Panc1 (cell line): ENCODE measurements at regions not wholly inside any gene's neighbourhood (a gene's known extent, or its start where the extent isn't known, plus 50 kb on each side); places are given as distances from the start of the nearest gene placed in this dataset.

Experiments
- ATAC-seq: fragments of 200-7000 bp; cut with Tn5 transposase; 2 replicates; pipeline ENCODE4 v1.9.1; 2020; ENCODE audit warnings: mild to moderate bottlenecking, moderate library complexity
- BruUV-seq: library from RNA; stranded (reverse); fragments of 400-500 nt; replicated peaks from 2 replicates; lab custom pipeline; 2021; lab: Mats Ljungman, UMichigan
- CTCF ChIA-PET: fragments of 300-600 bp; sonication (Branson Sonifier 250); formaldehyde crosslinking; loops from one replicate; lab custom pipeline; 2022; ENCODE audit warnings: antibody characterized with exemption; lab: Charles Lee
- POLR2A ChIA-PET: fragments of 300-600 bp; sonication (Branson Sonifier 250); formaldehyde crosslinking; loops from one replicate; lab custom pipeline; 2022; ENCODE audit warnings: antibody characterized with exemption; lab: Charles Lee
- DNase-seq: peaks from one replicate; pipeline ENCODE4 v3.0.0-alpha.2; 2010; ENCODE audit warnings: low read depth, low spot score
- H3K27ac ChIP-seq: 2 replicates; pipeline ENCODE4 v1.5.1; 2011; ENCODE audit warnings: mild to moderate bottlenecking, low read length, inconsistent platforms
- H3K27me3 ChIP-seq: fragments of 200-500 bp; sonication (Bioruptor generic); 2 replicates; pipeline ENCODE4 v1.6.0; 2014; ENCODE audit warnings: low read length, inconsistent platforms; ENCODE audit not compliant: control insufficient read depth, insufficient read depth
- H3K36me3 ChIP-seq: fragments of 200-500 bp; sonication (Bioruptor generic); 2 replicates; pipeline ENCODE4 v1.5.1; 2014; ENCODE audit warnings: inconsistent platforms, mild to moderate bottlenecking, low read length, moderate library complexity; ENCODE audit not compliant: control insufficient read depth, insufficient read depth
- H3K4me1 ChIP-seq: 2 replicates; pipeline ENCODE4 v1.5.1; 2011; ENCODE audit warnings: inconsistent platforms, mild to moderate bottlenecking, low read length, moderate library complexity; ENCODE audit not compliant: control insufficient read depth, insufficient read depth
- H3K4me3 ChIP-seq, 2 experiments: 2 replicates each; pipeline ENCODE4 v1.5.1; 2011 to 2012; ENCODE audit warnings: low read depth in 2 of 2, low read length in 2 of 2, mild to moderate bottlenecking in 2 of 2, inconsistent platforms in 1 of 2, moderate library complexity in 1 of 2
- H3K9me3 ChIP-seq: fragments of 200-500 bp; sonication (Bioruptor generic); 2 replicates; pipeline ENCODE4 v1.5.1; 2014; ENCODE audit warnings: low read depth, mild to moderate bottlenecking, inconsistent platforms, low read length, moderate library complexity; ENCODE audit not compliant: control insufficient read depth, insufficient read depth
- POLR2AphosphoS5 ChIP-seq: IDR thresholded peaks from 2 replicates; pipeline ENCODE4 v1.6.1; 2012; ENCODE audit warnings: mild to moderate bottlenecking, low read depth, low read length, moderate library complexity
- SIN3A ChIP-seq: IDR thresholded peaks from 2 replicates; pipeline ENCODE4 v1.6.1; 2012; ENCODE audit warnings: low read depth, mild to moderate bottlenecking, low read length, moderate library complexity, borderline replicate concordance; ENCODE audit not compliant: insufficient read depth
- TCF7L2 ChIP-seq: IDR thresholded peaks from 2 replicates; pipeline ENCODE4 v1.6.1; 2011; ENCODE audit warnings: mild to moderate bottlenecking, low read depth, low read length, inconsistent platforms
- in situ Hi-C: cut with HindIII; loops from 2 replicates; pipeline ENCODE4 v1.10.0; 2016; ENCODE audit warnings: low sequenced_read_pairs, low pct_unique_long_range_greater_than_20kb
- intact Hi-C: fragments of 100-400 bp; cut with micrococcal nuclease; formaldehyde crosslinking; loops from one replicate; pipeline ENCODE4 v1.10.0; 2022; ENCODE audit not compliant: unreplicated experiment
- TF ChIP-seq, protein P1 (sequence below), 2 experiments: IDR thresholded peaks; 2 replicates each; pipeline ENCODE4 v1.6.1; 2011 to 2012; ENCODE audit warnings: low read depth in 2 of 2, control low read depth in 1 of 2, low read length in 1 of 2, mild to moderate bottlenecking in 1 of 2, moderate library complexity in 1 of 2; ENCODE audit not compliant: insufficient read depth in 1 of 2
- TF ChIP-seq, protein P2 (sequence below): fragments of 450-650 bp; IDR thresholded peaks from 2 replicates; pipeline ENCODE4 v1.5.1; 2017; ENCODE audit warnings: mild to moderate bottlenecking

DNA sequence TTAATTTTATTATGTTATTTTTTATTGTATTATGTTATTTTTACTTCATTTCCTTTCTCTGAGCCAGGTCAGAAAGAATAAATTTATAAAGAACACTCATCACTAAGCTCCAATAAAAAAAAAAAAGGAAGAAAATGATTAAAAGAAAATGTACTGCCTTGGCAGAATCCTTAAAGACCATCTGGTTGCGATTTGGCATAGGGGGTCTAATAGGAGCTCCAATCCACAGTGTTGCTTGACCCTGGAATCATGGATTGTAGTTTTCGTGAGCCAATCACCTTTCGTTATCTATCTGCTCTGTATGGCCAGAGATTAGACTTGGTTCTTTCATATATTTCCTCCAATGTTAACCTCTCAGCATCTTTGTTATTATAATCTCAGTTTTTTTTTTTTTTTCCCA lies 421.8 kb upstream of the MCTP2 start:
- TF ChIP-seq, protein P1, sequence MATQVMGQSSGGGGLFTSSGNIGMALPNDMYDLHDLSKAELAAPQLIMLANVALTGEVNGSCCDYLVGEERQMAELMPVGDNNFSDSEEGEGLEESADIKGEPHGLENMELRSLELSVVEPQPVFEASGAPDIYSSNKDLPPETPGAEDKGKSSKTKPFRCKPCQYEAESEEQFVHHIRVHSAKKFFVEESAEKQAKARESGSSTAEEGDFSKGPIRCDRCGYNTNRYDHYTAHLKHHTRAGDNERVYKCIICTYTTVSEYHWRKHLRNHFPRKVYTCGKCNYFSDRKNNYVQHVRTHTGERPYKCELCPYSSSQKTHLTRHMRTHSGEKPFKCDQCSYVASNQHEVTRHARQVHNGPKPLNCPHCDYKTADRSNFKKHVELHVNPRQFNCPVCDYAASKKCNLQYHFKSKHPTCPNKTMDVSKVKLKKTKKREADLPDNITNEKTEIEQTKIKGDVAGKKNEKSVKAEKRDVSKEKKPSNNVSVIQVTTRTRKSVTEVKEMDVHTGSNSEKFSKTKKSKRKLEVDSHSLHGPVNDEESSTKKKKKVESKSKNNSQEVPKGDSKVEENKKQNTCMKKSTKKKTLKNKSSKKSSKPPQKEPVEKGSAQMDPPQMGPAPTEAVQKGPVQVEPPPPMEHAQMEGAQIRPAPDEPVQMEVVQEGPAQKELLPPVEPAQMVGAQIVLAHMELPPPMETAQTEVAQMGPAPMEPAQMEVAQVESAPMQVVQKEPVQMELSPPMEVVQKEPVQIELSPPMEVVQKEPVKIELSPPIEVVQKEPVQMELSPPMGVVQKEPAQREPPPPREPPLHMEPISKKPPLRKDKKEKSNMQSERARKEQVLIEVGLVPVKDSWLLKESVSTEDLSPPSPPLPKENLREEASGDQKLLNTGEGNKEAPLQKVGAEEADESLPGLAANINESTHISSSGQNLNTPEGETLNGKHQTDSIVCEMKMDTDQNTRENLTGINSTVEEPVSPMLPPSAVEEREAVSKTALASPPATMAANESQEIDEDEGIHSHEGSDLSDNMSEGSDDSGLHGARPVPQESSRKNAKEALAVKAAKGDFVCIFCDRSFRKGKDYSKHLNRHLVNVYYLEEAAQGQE (IDR thresholded peaks at IDR 0.05; ENCODE audit: insufficient read depth in 1 of 2, low read depth in 2 of 2, low read length in 1 of 2): no peak
- TF ChIP-seq, protein P2, sequence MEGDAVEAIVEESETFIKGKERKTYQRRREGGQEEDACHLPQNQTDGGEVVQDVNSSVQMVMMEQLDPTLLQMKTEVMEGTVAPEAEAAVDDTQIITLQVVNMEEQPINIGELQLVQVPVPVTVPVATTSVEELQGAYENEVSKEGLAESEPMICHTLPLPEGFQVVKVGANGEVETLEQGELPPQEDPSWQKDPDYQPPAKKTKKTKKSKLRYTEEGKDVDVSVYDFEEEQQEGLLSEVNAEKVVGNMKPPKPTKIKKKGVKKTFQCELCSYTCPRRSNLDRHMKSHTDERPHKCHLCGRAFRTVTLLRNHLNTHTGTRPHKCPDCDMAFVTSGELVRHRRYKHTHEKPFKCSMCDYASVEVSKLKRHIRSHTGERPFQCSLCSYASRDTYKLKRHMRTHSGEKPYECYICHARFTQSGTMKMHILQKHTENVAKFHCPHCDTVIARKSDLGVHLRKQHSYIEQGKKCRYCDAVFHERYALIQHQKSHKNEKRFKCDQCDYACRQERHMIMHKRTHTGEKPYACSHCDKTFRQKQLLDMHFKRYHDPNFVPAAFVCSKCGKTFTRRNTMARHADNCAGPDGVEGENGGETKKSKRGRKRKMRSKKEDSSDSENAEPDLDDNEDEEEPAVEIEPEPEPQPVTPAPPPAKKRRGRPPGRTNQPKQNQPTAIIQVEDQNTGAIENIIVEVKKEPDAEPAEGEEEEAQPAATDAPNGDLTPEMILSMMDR: no peak
- no peak for TF ChIP-seq TCF7L2
- no peak for TF ChIP-seq SIN3A
- TF ChIP-seq POLR2AphosphoS5: no peak
- H3K27me3 ChIP-seq: no peaks in the 10 kb centered on the region
- BruUV-seq: no TSS peak
- no peak overlapping the region for H3K4me3 ChIP-seq
- no peaks in the 10 kb centered on the region for H3K36me3 ChIP-seq
- no peaks in the 10 kb centered on the region for H3K9me3 ChIP-seq
- H3K27ac ChIP-seq: no peak overlapping the region
- POLR2A ChIA-PET: no interaction called here
- CTCF ChIA-PET: no interaction called here
- in situ Hi-C loops: no loop called here
- no peaks in the 10 kb centered on the region for H3K4me1 ChIP-seq
- DNase-seq (no peak), ATAC-seq (no peak)
- intact Hi-C loops: no loop called here

DNA sequence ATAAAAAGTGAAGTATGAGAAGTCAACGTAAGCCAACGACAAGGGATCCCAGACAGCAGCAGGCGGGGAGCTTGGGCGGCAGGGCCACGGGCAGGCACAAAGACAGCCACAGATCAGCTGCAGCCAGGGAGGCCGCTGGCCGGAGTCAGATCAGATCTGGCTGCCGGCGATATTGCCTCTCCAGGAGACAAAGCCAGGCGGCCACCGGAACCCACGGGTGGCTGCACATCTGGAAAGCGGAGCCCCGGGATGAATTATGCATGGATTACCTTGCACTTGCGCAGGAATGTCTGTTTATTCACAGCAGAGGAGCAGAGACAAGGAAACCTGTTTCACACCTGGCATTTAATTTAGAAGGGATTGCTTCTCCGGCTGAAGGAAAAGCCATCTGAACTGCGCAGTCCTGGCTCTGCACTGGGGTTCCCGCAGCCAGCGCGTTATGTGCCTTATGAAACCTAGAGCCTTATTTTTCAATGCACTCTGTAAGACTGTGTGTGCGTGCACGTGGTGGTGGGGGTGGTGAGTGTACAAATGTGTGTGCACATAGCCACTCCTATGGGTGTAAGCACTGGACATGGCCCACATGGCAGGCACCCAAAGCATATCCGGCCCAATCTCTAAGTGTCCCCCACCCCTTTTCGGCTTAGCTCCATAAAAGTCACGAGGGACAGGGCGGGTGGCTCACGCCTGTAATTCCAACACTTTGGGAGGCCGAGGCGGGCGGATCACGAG lies 427.8 kb upstream of the MCTP2 start:
- H3K27ac ChIP-seq: no peak overlapping the region
- TF ChIP-seq SIN3A: no peak
- TF ChIP-seq TCF7L2: no peak
- TF ChIP-seq, protein P1 (IDR thresholded peaks at IDR 0.05; ENCODE audit: insufficient read depth in 1 of 2, low read depth in 2 of 2, low read length in 1 of 2): no peak
- TF ChIP-seq, protein P2: no peak
- no peak for TF ChIP-seq POLR2AphosphoS5
- ChIA-PET POLR2A (no interaction called here), CTCF (no interaction called here)
- no peaks in the 10 kb centered on the region for H3K4me1 ChIP-seq
- no peak overlapping the region for H3K4me3 ChIP-seq
- in situ Hi-C loops: no loop called here
- H3K27me3 ChIP-seq: no peaks in the 10 kb centered on the region
- no peak for ATAC-seq
- DNase-seq: no peak
- no peaks in the 10 kb centered on the region for H3K36me3 ChIP-seq
- no peaks in the 10 kb centered on the region for H3K9me3 ChIP-seq
- no TSS peak for BruUV-seq
- intact Hi-C loops: no loop called here
